ENCODE measurements at regions not wholly inside any gene's neighbourhood (a gene's known extent, or its start where the extent isn't known, plus 50 kb on each side); places are given as distances from the start of the nearest gene placed in this dataset.

- H3K27ac ChIP-seq (ENCODE audit: low read depth, low read length), result no peak overlapping the region
- no peaks in the 10 kb centered on the region for H3K79me2 ChIP-seq (ENCODE audit: control insufficient read depth, insufficient read depth, low read length, unreplicated experiment)
- no peak overlapping the region for H3K4me3 ChIP-seq (ENCODE audit: low read depth, low read length)
- no peaks in the 10 kb centered on the region for H3K27me3 ChIP-seq (ENCODE audit: insufficient read depth, low read length)
- H3K4me1 ChIP-seq (ENCODE audit: control insufficient read depth, insufficient read depth, low read length, unreplicated experiment), result no peaks in the 10 kb centered on the region
- H3K36me3 ChIP-seq (ENCODE audit: insufficient read depth, low read length), result no peaks in the 10 kb centered on the region
- no peak overlapping the region for H2AFZ ChIP-seq (ENCODE audit: low read length, unreplicated experiment)
Observed at GRCh38 chr7:86961686-86962085, 97.8 kb downstream of the ELAPOR2 start.

DNA sequence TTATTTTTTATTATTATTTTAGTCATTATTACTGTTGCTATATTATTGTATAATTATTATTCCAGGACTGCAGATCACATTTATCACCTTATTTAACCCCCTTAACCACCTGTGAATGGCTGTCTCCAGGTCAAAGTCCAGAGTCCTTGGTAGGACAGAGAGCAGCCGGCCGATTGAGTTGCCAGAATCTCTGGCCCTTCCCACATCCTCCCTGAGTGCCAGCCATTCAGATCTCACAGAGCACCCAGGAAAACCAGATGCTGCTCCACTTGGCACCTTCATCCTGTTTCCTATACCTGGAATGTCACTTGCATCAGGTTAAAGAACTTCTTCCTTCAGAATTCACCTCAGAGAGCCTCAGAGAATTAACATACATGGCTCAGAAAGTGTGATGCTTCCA lies 101.1 kb downstream of the ELAPOR2 start:
- Histone ChIP-seq H3K27ac (ENCODE audit: low read depth, low read length) (no peak overlapping the region), H3K4me1 (ENCODE audit: control insufficient read depth, insufficient read depth, low read length, unreplicated experiment) (no peaks in the 10 kb centered on the region), H2AFZ (ENCODE audit: low read length, unreplicated experiment) (no peak overlapping the region), H3K4me3 (ENCODE audit: low read depth, low read length) (no peak overlapping the region), H3K27me3 (ENCODE audit: insufficient read depth, low read length) (no peaks in the 10 kb centered on the region), H3K36me3 (ENCODE audit: insufficient read depth, low read length) (no peaks in the 10 kb centered on the region), H3K79me2 (ENCODE audit: control insufficient read depth, insufficient read depth, low read length, unreplicated experiment) (no peaks in the 10 kb centered on the region)

GRCh38 chr7:86956567-86956966 lies 102.9 kb downstream of the ELAPOR2 start:
- Histone ChIP-seq H3K79me2 (ENCODE audit: control insufficient read depth, insufficient read depth, low read length, unreplicated experiment) (no peaks in the 10 kb centered on the region), H3K4me3 (ENCODE audit: low read depth, low read length) (no peak overlapping the region), H3K27me3 (ENCODE audit: insufficient read depth, low read length) (no peaks in the 10 kb centered on the region), H3K27ac (ENCODE audit: low read depth, low read length) (no peak overlapping the region), H3K36me3 (ENCODE audit: insufficient read depth, low read length) (no peaks in the 10 kb centered on the region), H3K4me1 (ENCODE audit: control insufficient read depth, insufficient read depth, low read length, unreplicated experiment) (no peaks in the 10 kb centered on the region), H2AFZ (ENCODE audit: low read length, unreplicated experiment) (no peak overlapping the region)

DNA sequence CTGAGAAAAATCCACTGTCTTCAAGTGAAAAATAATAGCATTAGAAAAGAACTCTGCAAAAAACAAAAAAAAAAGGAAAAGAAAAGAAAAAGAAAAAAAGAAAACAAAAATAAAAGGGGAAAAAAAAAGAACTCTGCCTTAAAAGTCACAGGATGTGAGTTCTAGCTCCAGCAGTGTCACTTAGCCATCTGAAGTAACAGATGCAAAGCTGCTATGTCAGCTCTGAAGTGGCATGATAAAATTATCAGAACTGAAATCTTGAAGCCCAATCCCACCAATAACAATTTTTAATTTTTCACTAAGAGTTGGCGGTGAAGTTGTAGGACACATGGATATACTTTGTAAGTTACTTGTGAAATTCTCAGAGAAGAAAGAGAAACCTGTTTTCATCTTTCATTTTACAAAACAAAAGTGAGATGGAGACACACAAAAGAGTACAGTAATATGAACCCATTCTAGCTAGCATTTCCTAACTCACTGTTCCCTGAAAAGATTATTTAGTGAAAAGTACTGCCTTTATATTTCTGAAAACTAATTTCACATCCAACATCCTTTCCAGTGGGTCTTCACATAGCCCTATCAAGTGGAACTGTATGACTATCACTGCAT lies 103.5 kb downstream of the ELAPOR2 start:
- no peak overlapping the region for H2AFZ ChIP-seq (ENCODE audit: low read length, unreplicated experiment)
- no peaks in the 10 kb centered on the region for H3K79me2 ChIP-seq (ENCODE audit: control insufficient read depth, insufficient read depth, low read length, unreplicated experiment)
- H3K27ac ChIP-seq (ENCODE audit: low read depth, low read length), result no peak overlapping the region
- no peaks in the 10 kb centered on the region for H3K36me3 ChIP-seq (ENCODE audit: insufficient read depth, low read length)
- no peaks in the 10 kb centered on the region for H3K27me3 ChIP-seq (ENCODE audit: insufficient read depth, low read length)
- no peaks in the 10 kb centered on the region for H3K4me1 ChIP-seq (ENCODE audit: control insufficient read depth, insufficient read depth, low read length, unreplicated experiment)
- no peak overlapping the region for H3K4me3 ChIP-seq (ENCODE audit: low read depth, low read length)

DNA sequence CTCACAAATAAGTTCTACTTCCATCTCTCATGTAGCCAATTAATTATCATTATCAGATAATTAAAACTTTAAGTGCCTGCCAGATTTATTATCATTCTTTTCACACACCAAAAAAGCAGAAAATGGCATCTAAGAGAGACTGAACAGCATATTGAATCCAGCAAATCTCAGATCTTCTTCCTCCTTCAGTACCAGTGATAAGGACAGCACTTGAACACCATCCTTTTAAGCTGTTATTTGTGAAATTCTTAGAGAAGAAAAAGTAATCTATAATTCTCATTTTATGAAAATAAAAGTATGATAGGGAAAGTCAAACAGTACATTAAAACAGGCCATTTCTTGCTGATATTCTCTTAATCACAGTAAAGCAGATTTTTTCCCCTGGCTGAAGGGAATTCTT lies 104.5 kb downstream of the ELAPOR2 start:
- Histone ChIP-seq H3K79me2 (ENCODE audit: control insufficient read depth, insufficient read depth, low read length, unreplicated experiment) (no peaks in the 10 kb centered on the region), H3K4me3 (ENCODE audit: low read depth, low read length) (no peak overlapping the region), H3K4me1 (ENCODE audit: control insufficient read depth, insufficient read depth, low read length, unreplicated experiment) (no peaks in the 10 kb centered on the region), H2AFZ (ENCODE audit: low read length, unreplicated experiment) (no peak overlapping the region), H3K36me3 (ENCODE audit: insufficient read depth, low read length) (no peaks in the 10 kb centered on the region), H3K27ac (ENCODE audit: low read depth, low read length) (no peak overlapping the region), H3K27me3 (ENCODE audit: insufficient read depth, low read length) (no peaks in the 10 kb centered on the region)

GRCh38 chr7:86953653-86954336 lies 105.7 kb downstream of the ELAPOR2 start:
- Histone ChIP-seq H3K27me3 (ENCODE audit: insufficient read depth, low read length) (no peaks in the 10 kb centered on the region), H3K4me3 (ENCODE audit: low read depth, low read length) (no peak overlapping the region), H3K27ac (ENCODE audit: low read depth, low read length) (no peak overlapping the region), H2AFZ (ENCODE audit: low read length, unreplicated experiment) (no peak overlapping the region), H3K79me2 (ENCODE audit: control insufficient read depth, insufficient read depth, low read length, unreplicated experiment) (no peaks in the 10 kb centered on the region), H3K36me3 (ENCODE audit: insufficient read depth, low read length) (no peaks in the 10 kb centered on the region), H3K4me1 (ENCODE audit: control insufficient read depth, insufficient read depth, low read length, unreplicated experiment) (no peaks in the 10 kb centered on the region)

DNA sequence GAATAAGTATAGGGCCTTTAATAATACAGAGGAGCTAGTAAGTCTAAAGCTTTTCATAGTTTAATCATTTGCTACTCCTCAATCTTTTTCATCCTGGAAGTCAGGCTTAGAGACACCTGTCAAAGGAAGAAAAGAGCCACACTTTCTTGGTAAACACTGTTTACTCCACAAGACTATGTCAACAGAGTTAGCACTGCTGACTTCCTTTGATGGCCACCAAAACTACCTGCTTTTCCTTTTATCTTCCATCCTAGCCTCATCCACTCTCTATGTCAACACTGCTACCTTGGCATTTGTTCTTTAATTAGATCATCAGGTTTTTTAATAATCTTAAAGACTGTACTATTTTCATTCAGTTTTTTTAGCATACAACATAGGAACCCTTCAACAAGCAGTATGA lies 106.2 kb downstream of the ELAPOR2 start:
- Histone ChIP-seq H3K27ac (ENCODE audit: low read depth, low read length) (no peak overlapping the region), H3K79me2 (ENCODE audit: control insufficient read depth, insufficient read depth, low read length, unreplicated experiment) (no peaks in the 10 kb centered on the region), H3K36me3 (ENCODE audit: insufficient read depth, low read length) (no peaks in the 10 kb centered on the region), H3K27me3 (ENCODE audit: insufficient read depth, low read length) (no peaks in the 10 kb centered on the region; the same call in 1 of the 2 replicates), H3K4me1 (ENCODE audit: control insufficient read depth, insufficient read depth, low read length, unreplicated experiment) (no peaks in the 10 kb centered on the region), H3K4me3 (ENCODE audit: low read depth, low read length) (no peak overlapping the region), H2AFZ (ENCODE audit: low read length, unreplicated experiment) (no peak overlapping the region)

- Histone ChIP-seq H2AFZ (ENCODE audit: low read length, unreplicated experiment) (no peak overlapping the region), H3K27ac (ENCODE audit: low read depth, low read length) (no peak overlapping the region), H3K79me2 (ENCODE audit: control insufficient read depth, insufficient read depth, low read length, unreplicated experiment) (no peaks in the 10 kb centered on the region), H3K4me3 (ENCODE audit: low read depth, low read length) (no peak overlapping the region), H3K4me1 (ENCODE audit: control insufficient read depth, insufficient read depth, low read length, unreplicated experiment) (no peaks in the 10 kb centered on the region), H3K36me3 (ENCODE audit: insufficient read depth, low read length) (no peaks in the 10 kb centered on the region), H3K27me3 (ENCODE audit: insufficient read depth, low read length) (peaks cover 8% of the 10 kb centered on the region; the same call in 1 of the 2 replicates)
Observed at GRCh38 chr7:86951895-86952294, 107.6 kb downstream of the ELAPOR2 start.

DNA sequence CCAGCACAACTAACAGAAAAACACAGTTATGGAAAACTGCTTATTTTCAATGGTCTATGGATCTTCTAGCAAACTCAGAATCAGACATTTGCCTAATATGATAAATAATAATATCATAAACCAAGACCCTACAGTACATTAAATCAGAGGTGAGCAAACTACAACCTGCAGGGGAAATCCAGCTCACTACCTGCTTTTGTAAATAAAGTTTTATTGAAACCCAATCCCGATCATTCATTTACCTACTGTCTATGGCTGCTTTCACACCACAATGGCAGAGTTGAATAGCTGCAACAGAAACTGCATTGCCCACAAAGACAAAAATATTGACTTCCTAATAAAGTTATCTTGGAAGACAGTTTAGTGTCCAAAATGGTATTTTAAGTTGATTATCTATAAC lies 108.5 kb downstream of the ELAPOR2 start:
- Histone ChIP-seq H3K36me3 (ENCODE audit: insufficient read depth, low read length) (no peaks in the 10 kb centered on the region), H3K4me1 (ENCODE audit: control insufficient read depth, insufficient read depth, low read length, unreplicated experiment) (no peaks in the 10 kb centered on the region), H3K79me2 (ENCODE audit: control insufficient read depth, insufficient read depth, low read length, unreplicated experiment) (no peaks in the 10 kb centered on the region), H3K27ac (ENCODE audit: low read depth, low read length) (no peak overlapping the region), H3K4me3 (ENCODE audit: low read depth, low read length) (no peak overlapping the region), H2AFZ (ENCODE audit: low read length, unreplicated experiment) (no peak overlapping the region), H3K27me3 (ENCODE audit: insufficient read depth, low read length) (peaks cover 8% of the 10 kb centered on the region; the same call in 1 of the 2 replicates)

GRCh38 chr7:86950360-86950759 lies 109.1 kb downstream of the ELAPOR2 start:
- Histone ChIP-seq H2AFZ (ENCODE audit: low read length, unreplicated experiment) (no peak overlapping the region), H3K79me2 (ENCODE audit: control insufficient read depth, insufficient read depth, low read length, unreplicated experiment) (no peaks in the 10 kb centered on the region), H3K4me3 (ENCODE audit: low read depth, low read length) (no peak overlapping the region), H3K27me3 (ENCODE audit: insufficient read depth, low read length) (peaks cover 8% of the 10 kb centered on the region; the same call in 1 of the 2 replicates), H3K36me3 (ENCODE audit: insufficient read depth, low read length) (no peaks in the 10 kb centered on the region), H3K4me1 (ENCODE audit: control insufficient read depth, insufficient read depth, low read length, unreplicated experiment) (no peaks in the 10 kb centered on the region), H3K27ac (ENCODE audit: low read depth, low read length) (no peak overlapping the region)

DNA sequence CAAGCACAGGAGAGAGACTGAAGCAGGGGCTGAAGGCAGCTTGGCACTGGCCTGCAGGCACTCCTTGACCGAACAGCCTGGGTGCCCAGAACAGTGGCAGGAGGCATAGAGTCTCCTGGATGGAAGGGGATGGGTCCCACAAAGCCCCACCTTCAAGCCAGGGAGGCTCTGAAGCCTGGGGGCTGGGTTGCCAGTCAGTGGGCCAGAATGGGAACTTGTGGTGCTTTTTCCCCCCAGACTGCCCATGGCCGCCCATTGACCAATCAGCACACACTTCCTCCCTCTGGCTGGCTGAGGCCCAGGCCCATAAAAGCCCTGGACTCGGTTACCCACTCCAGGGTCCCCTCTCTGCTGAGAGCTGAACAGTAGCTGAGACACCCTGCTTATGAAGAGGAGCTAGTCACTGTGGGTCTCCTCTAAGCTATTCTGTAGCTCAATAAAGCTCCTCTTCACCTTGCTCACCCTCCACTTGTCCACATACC lies 109.6 kb downstream of the ELAPOR2 start:
- Histone ChIP-seq H3K79me2 (ENCODE audit: control insufficient read depth, insufficient read depth, low read length, unreplicated experiment) (no peaks in the 10 kb centered on the region), H3K4me3 (ENCODE audit: low read depth, low read length) (no peak overlapping the region), H2AFZ (ENCODE audit: low read length, unreplicated experiment) (no peak overlapping the region), H3K4me1 (ENCODE audit: control insufficient read depth, insufficient read depth, low read length, unreplicated experiment) (no peaks in the 10 kb centered on the region), H3K36me3 (ENCODE audit: insufficient read depth, low read length) (no peaks in the 10 kb centered on the region), H3K27me3 (ENCODE audit: insufficient read depth, low read length) (peaks cover 8% of the 10 kb centered on the region; the same call in 1 of the 2 replicates), H3K27ac (ENCODE audit: low read depth, low read length) (no peak overlapping the region)
